HG03520 (cell line): ENCODE measurements at regions not wholly inside any gene's neighbourhood (a gene's known extent, or its start where the extent isn't known, plus 50 kb on each side); places are given as distances from the start of the nearest gene placed in this dataset.
"Not testable (repeated sequence)": the region's sequence is repeated elsewhere in the genome, so short reads cannot be mapped to it uniquely, and the experiment has no call there.

Experiments
- ATAC-seq: cut with Tn5 transposase; IDR thresholded peaks from one replicate; pipeline ENCODE4 v1.9.1; 2021; ENCODE audit warnings: mild to moderate bottlenecking, moderate library complexity; ENCODE audit not compliant: unreplicated experiment

GRCh38 chr1:233788687-233789086, 115.8 kb upstream of the SLC35F3 start:
- ATAC-seq, result no peak

GRCh38 chr1:233790121-233790520, 114.4 kb upstream of the SLC35F3 start:
- no peak for ATAC-seq

- peak; percentile 74 for ATAC-seq
These were observed 113.7 kb upstream of the SLC35F3 start for GRCh38 chr1:233790662-233791371.

- ATAC-seq, result no peak
These were observed 113.1 kb upstream of the SLC35F3 start for GRCh38 chr1:233791372-233791703.

- ATAC-seq, result no peak
These were observed 112.8 kb upstream of the SLC35F3 start for GRCh38 chr1:233791721-233792120.

GRCh38 chr1:233794863-233795262, 109.6 kb upstream of the SLC35F3 start:
- ATAC-seq, result no peak

- ATAC-seq, result peak; percentile 55
These were observed 108.2 kb upstream of the SLC35F3 start for GRCh38 chr1:233796146-233796783.

- no peak for ATAC-seq
These were observed 101.9 kb upstream of the SLC35F3 start for GRCh38 chr1:233802611-233803010.

GRCh38 chr1:233805786-233806185, 98.7 kb upstream of the SLC35F3 start:
- ATAC-seq, result no peak

GRCh38 chr1:233815357-233815756, 89.1 kb upstream of the SLC35F3 start:
- no peak for ATAC-seq

- no peak for ATAC-seq
These were observed 88.6 kb upstream of the SLC35F3 start for GRCh38 chr1:233815865-233816264.

- no peak for ATAC-seq
These were observed 88.1 kb upstream of the SLC35F3 start for GRCh38 chr1:233816348-233816747.

GRCh38 chr1:233819042-233819441, 85.4 kb upstream of the SLC35F3 start:
- ATAC-seq, result no peak

GRCh38 chr1:233824179-233824578, 80.3 kb upstream of the SLC35F3 start:
- not testable (repeated sequence) for ATAC-seq

GRCh38 chr1:233827937-233828336, 76.5 kb upstream of the SLC35F3 start:
- not testable (repeated sequence) for ATAC-seq

GRCh38 chr1:233828480-233828879, 76.0 kb upstream of the SLC35F3 start:
- ATAC-seq, result no peak

- no peak for ATAC-seq
These were observed 69.9 kb upstream of the SLC35F3 start for GRCh38 chr1:233834609-233835008.

GRCh38 chr1:233838207-233838606, 66.3 kb upstream of the SLC35F3 start:
- not testable (repeated sequence) for ATAC-seq

- no peak for ATAC-seq
These were observed 60.8 kb upstream of the SLC35F3 start for GRCh38 chr1:233843525-233844204.

- no peak for ATAC-seq
These were observed 60.2 kb upstream of the SLC35F3 start for GRCh38 chr1:233844275-233844674.

- ATAC-seq, result no peak
These were observed 59.8 kb upstream of the SLC35F3 start for GRCh38 chr1:233844692-233845091.
